Epithelial cell of esophagus (primary cell): ENCODE measurements at regions not wholly inside any gene's neighbourhood (a gene's known extent, or its start where the extent isn't known, plus 50 kb on each side); places are given as distances from the start of the nearest gene placed in this dataset.
"Not testable (repeated sequence)": the region's sequence is repeated elsewhere in the genome, so short reads cannot be mapped to it uniquely, and the experiment has no call there.

Experiments used
- DNase-seq: peaks from one replicate; pipeline ENCODE4 v3.0.0; 2010; ENCODE audit warnings: low read depth
- H3K4me3 ChIP-seq: 2 replicates; pipeline ENCODE4 v1.5.1; 2011; ENCODE audit warnings: mild to moderate bottlenecking, low read length, control low read depth
- CTCF ChIP-seq: IDR thresholded peaks from 2 replicates; pipeline ENCODE4 v1.5.1; 2011; ENCODE audit warnings: low read depth, mild to moderate bottlenecking, low read length, control low read depth, inconsistent platforms; ENCODE audit not compliant: insufficient read depth; ENCODE audit errors: missing control alignments

GRCh38 chrY:26491507-26491906, 869.6 kb downstream of the CDY1 start:
- not testable (repeated sequence) for H3K4me3 ChIP-seq, DNase-seq

DNA sequence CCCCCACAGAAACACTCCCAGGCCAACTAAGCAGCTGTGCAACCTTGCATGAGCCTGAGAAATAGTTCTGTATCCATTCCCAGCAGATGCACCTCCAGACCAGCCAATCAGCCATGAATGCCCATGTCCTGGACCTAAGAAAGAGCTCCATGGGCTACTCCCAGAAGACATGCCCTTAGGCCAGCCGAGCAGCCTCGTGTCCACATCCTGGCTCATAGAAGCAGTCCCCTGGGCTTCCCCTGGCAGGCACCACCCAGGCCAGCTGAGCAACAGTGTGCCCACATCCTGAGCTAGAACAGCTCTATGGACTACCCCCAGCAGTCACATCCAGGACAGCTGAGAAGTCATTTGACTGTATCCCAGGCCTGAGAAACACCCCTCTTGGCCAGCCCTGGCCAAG, 899.5 kb downstream of the CDY1 start:
- H3K4me3 ChIP-seq, DNase-seq: not testable (repeated sequence)

- DNase-seq: no peak
- TF ChIP-seq CTCF: no peak
- no peak overlapping the region for H3K4me3 ChIP-seq
Observed at GRCh38 chrY:26555015-26555414, 933.1 kb downstream of the CDY1 start.

DNA sequence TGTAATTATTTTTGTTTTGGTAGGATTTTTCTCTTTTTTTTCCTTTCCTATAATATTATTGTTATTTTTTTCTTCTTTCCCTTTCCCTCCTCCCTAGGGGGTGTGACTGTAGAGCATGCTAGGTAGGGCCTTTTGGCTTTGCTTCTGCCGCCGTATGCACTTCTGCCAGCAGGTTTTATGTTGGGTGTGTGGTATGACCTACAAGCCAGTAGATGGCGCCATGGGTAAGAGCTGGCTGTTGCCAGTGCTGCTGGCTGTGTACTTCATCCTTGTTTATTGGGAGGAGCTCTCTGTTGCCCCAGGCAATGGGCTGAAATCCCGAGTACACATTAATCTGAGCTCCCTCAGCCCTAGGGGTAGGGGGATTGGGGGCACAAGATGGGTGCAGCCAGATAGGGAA, 941.1 kb downstream of the CDY1 start:
- peak; percentile 0 for DNase-seq
- not testable (repeated sequence) for H3K4me3 ChIP-seq
